Lower lobe of right lung (tissue), 2 donors: ENCODE measurements at regions not wholly inside any gene's neighbourhood (a gene's known extent, or its start where the extent isn't known, plus 50 kb on each side); places are given as distances from the start of the nearest gene placed in this dataset.

Experiments used
- ATAC-seq, 2 donors: fragments of 200-7000 bp; cut with Tn5 transposase; one replicate each; pipeline ENCODE4 v1.9.1; 2020 to 2022; ENCODE audit warnings: mild to moderate bottlenecking in 2 of 2, moderate library complexity in 2 of 2
- DNase-seq: peaks from one replicate; pipeline ENCODE4 v3.0.0-alpha.2; 2020
- H3K27ac ChIP-seq: fragments of 200-600 bp; one replicate; pipeline ENCODE4 v1.8.0; 2022
- H3K27me3 ChIP-seq: fragments of 200-600 bp; one replicate; pipeline ENCODE4 v1.8.0; 2022; ENCODE audit warnings: low read depth
- H3K36me3 ChIP-seq: fragments of 200-600 bp; one replicate; pipeline ENCODE4 v1.8.0; 2022; ENCODE audit warnings: mild to moderate bottlenecking
- H3K4me1 ChIP-seq: fragments of 200-600 bp; one replicate; pipeline ENCODE4 v1.8.0; 2022
- H3K4me3 ChIP-seq: fragments of 200-600 bp; one replicate; pipeline ENCODE4 v1.8.0; 2022; ENCODE audit warnings: mild to moderate bottlenecking
- H3K9me3 ChIP-seq: fragments of 200-600 bp; one replicate; pipeline ENCODE4 v1.8.0; 2022
- CTCF ChIP-seq: fragments of 200-600 bp; IDR thresholded peaks from one replicate; pipeline ENCODE4 v1.8.0; 2022; ENCODE audit warnings: antibody characterized with exemption, mild to moderate bottlenecking
- intact Hi-C: fragments of 100-400 bp; cut with DNase I; formaldehyde crosslinking; loops from one replicate; pipeline ENCODE4 v1.11.0; 2022
- donor health status: DM: no; HTN: yes; CAD: no; lungs with severe emphysema.

- H3K4me1 ChIP-seq, result no peaks in the 10 kb centered on the region
- intact Hi-C loops, result no loop called here
- H3K9me3 ChIP-seq, result no peaks in the 10 kb centered on the region
- no peak for ATAC-seq
- no peaks in the 10 kb centered on the region for H3K27me3 ChIP-seq
- TF ChIP-seq CTCF, result no peak
- H3K4me3 ChIP-seq, result no peak overlapping the region
- H3K27ac ChIP-seq, result no peak overlapping the region
- no peak for DNase-seq
- H3K36me3 ChIP-seq, result no peaks in the 10 kb centered on the region
These were observed 615.1 kb upstream of the NRSN1 start for GRCh38 chr6:23510778-23511510.

GRCh38 chr6:23511817-23512216, 614.2 kb upstream of the NRSN1 start:
- DNase-seq, result no peak
- no peak for ATAC-seq

GRCh38 chr6:23518294-23518693, 607.7 kb upstream of the NRSN1 start:
- Histone ChIP-seq H3K4me3 (no peak overlapping the region), H3K27me3 (no peaks in the 10 kb centered on the region), H3K36me3 (no peaks in the 10 kb centered on the region), H3K4me1 (no peaks in the 10 kb centered on the region), H3K9me3 (no peaks in the 10 kb centered on the region), H3K27ac (no peak overlapping the region)
- no peak for TF ChIP-seq CTCF
- ATAC-seq (no peak), DNase-seq (no peak)
- intact Hi-C loops, result no loop called here

More at GRCh38 chr6:23511817-23512216, 614.2 kb upstream of the NRSN1 start:
- Histone ChIP-seq H3K27ac (no peak overlapping the region), H3K4me3 (no peak overlapping the region), H3K27me3 (no peaks in the 10 kb centered on the region), H3K36me3 (no peaks in the 10 kb centered on the region), H3K9me3 (no peaks in the 10 kb centered on the region), H3K4me1 (no peaks in the 10 kb centered on the region)
- intact Hi-C loops, result no loop called here
- no peak for TF ChIP-seq CTCF

- Histone ChIP-seq H3K27ac (no peak overlapping the region), H3K4me3 (no peak overlapping the region), H3K9me3 (no peaks in the 10 kb centered on the region), H3K27me3 (no peaks in the 10 kb centered on the region), H3K4me1 (no peaks in the 10 kb centered on the region), H3K36me3 (no peaks in the 10 kb centered on the region)
- intact Hi-C loops, result no loop called here
- ATAC-seq (no peak), DNase-seq (no peak)
- no peak for TF ChIP-seq CTCF
These were observed 603.0 kb upstream of the NRSN1 start for GRCh38 chr6:23522792-23523547.

- ATAC-seq (no peak), DNase-seq (no peak)
- Histone ChIP-seq H3K9me3 (no peaks in the 10 kb centered on the region), H3K36me3 (no peaks in the 10 kb centered on the region), H3K27ac (no peak overlapping the region), H3K4me1 (no peaks in the 10 kb centered on the region), H3K27me3 (no peaks in the 10 kb centered on the region), H3K4me3 (no peak overlapping the region)
- no peak for TF ChIP-seq CTCF
- intact Hi-C loops, result no loop called here
These were observed 602.2 kb upstream of the NRSN1 start for GRCh38 chr6:23523771-23524170.
